GM23338 (cell line): ENCODE measurements at regions not wholly inside any gene's neighbourhood (a gene's known extent, or its start where the extent isn't known, plus 50 kb on each side); places are given as distances from the start of the nearest gene placed in this dataset.

ENCODE experiments used
- ATAC-seq: fragments of 200-7000 bp; cut with Tn5 transposase; 3 replicates; pipeline ENCODE4 v1.9.1; 2020
- DNase-seq: peaks from one replicate; pipeline ENCODE4 v3.0.0-alpha.2; 2015; ENCODE audit warnings: low spot score
- H2AFZ ChIP-seq: fragments of 200-600 bp; sonication (generic); 2 replicates; pipeline ENCODE4 v1.8.0; 2016; ENCODE audit warnings: antibody characterized with exemption, mild to moderate bottlenecking, moderate library complexity
- H3F3A ChIP-seq: fragments of 200-600 bp; sonication (generic); replicated peaks from 2 replicates; pipeline ENCODE4 v1.8.0; 2017; ENCODE audit warnings: antibody characterized with exemption, mixed run types, low read depth
- H3K27ac ChIP-seq: fragments of 200-600 bp; sonication (generic); 2 replicates; pipeline ENCODE4 v1.6.1; 2016; ENCODE audit warnings: low read depth
- H3K27me3 ChIP-seq: fragments of 200-600 bp; sonication (generic); 2 replicates; pipeline ENCODE4 v1.8.0; 2016; ENCODE audit warnings: mild to moderate bottlenecking, mixed run types, moderate library complexity; ENCODE audit not compliant: insufficient read depth
- H3K36me3 ChIP-seq: fragments of 200-600 bp; sonication (generic); 2 replicates; pipeline ENCODE4 v1.8.0; 2016; ENCODE audit warnings: mild to moderate bottlenecking; ENCODE audit not compliant: insufficient read depth
- H3K4me1 ChIP-seq: fragments of 200-600 bp; sonication (generic); 2 replicates; pipeline ENCODE4 v1.8.0; 2016; ENCODE audit warnings: mild to moderate bottlenecking, moderate library complexity; ENCODE audit not compliant: insufficient read depth
- H3K4me2 ChIP-seq: fragments of 200-600 bp; sonication (generic); 2 replicates; pipeline ENCODE4 v1.7.1; 2017; ENCODE audit warnings: mixed run types
- H3K4me3 ChIP-seq: fragments of 200-600 bp; sonication (generic); 2 replicates; pipeline ENCODE4 v1.6.1; 2016; ENCODE audit warnings: mixed run types
- H3K79me2 ChIP-seq: fragments of 200-600 bp; sonication (generic); replicated peaks from 2 replicates; pipeline ENCODE4 v1.8.0; 2017; ENCODE audit warnings: mild to moderate bottlenecking; ENCODE audit not compliant: insufficient read depth
- H3K9me2 ChIP-seq: fragments of 200-600 bp; sonication (generic); 2 replicates; pipeline ENCODE4 v1.8.0; 2017; ENCODE audit not compliant: insufficient read depth
- H4K20me1 ChIP-seq: fragments of 200-600 bp; sonication (generic); replicated peaks from 2 replicates; pipeline ENCODE4 v1.8.0; 2017; ENCODE audit warnings: mild to moderate bottlenecking; ENCODE audit not compliant: insufficient read depth
- H3K27ac Mint-ChIP-seq: 2 replicates; pipeline ENCODE4 v1.8.0; 2020; ENCODE audit warnings: inconsistent platforms, mild to moderate bottlenecking, moderate library complexity, mixed read lengths
- H3K27me3 Mint-ChIP-seq: 3 replicates; pipeline ENCODE4 v1.8.0; 2022; ENCODE audit warnings: low read depth, mild to moderate bottlenecking, moderate library complexity, mixed read lengths, inconsistent platforms; ENCODE audit not compliant: insufficient read depth, poor library complexity
- H3K36me3 Mint-ChIP-seq: 3 replicates; pipeline ENCODE4 v1.8.0; 2021; ENCODE audit warnings: low read depth, mild to moderate bottlenecking, inconsistent platforms, moderate library complexity, mixed read lengths
- H3K4me1 Mint-ChIP-seq: 3 replicates; pipeline ENCODE4 v1.8.0; 2020; ENCODE audit warnings: mild to moderate bottlenecking, inconsistent platforms, mixed read lengths
- H3K4me3 Mint-ChIP-seq: 3 replicates; pipeline ENCODE4 v1.8.0; 2021; ENCODE audit warnings: moderate library complexity, mild to moderate bottlenecking, inconsistent platforms, mixed read lengths
- H3K9me3 Mint-ChIP-seq: 3 replicates; pipeline ENCODE4 v1.8.0; 2020; ENCODE audit warnings: moderate library complexity, mild to moderate bottlenecking, inconsistent platforms, mixed read lengths
- CREB1 ChIP-seq: fragments of 250-450 bp; sonication (Bioruptor Pico); IDR thresholded peaks from 2 replicates; pipeline ENCODE4 v1.5.0; 2020; ENCODE audit warnings: low read depth, mild to moderate bottlenecking, moderate library complexity
- CTCF ChIP-seq, 2 experiments: fragments of 200-600 bp in 1 of 2; sonication (generic) in 1 of 2; conservative IDR thresholded peaks; 2 replicates each; pipeline versions ENCODE4 v1.5.1 to v1.6.1; 2016 to 2017; ENCODE audit warnings: antibody characterized with exemption in 2 of 2, low read depth in 2 of 2, mild to moderate bottlenecking in 2 of 2, moderate library complexity in 1 of 2
- EZH2 ChIP-seq: fragments of 200-600 bp; sonication (generic); IDR thresholded peaks from one replicate; pipeline ENCODE4 v1.8.0; 2017; ENCODE audit warnings: antibody characterized with exemption, mild to moderate bottlenecking, low read depth; ENCODE audit not compliant: unreplicated experiment
- EZH2phosphoT487 ChIP-seq: fragments of 200-600 bp; sonication (generic); IDR thresholded peaks from one replicate; pipeline ENCODE4 v1.8.1; 2018; ENCODE audit warnings: antibody characterized with exemption; ENCODE audit not compliant: unreplicated experiment
- JUNB ChIP-seq: IDR thresholded peaks from one replicate; pipeline ENCODE4 v1.6.1; 2016; ENCODE audit warnings: antibody characterized with exemption; ENCODE audit not compliant: unreplicated experiment
- NANOG ChIP-seq: IDR thresholded peaks from 2 replicates; pipeline ENCODE4 v1.6.1; 2016; ENCODE audit warnings: antibody characterized with exemption, borderline replicate concordance
- POLR2AphosphoS5 ChIP-seq: IDR thresholded peaks from 2 replicates; pipeline ENCODE4 v1.6.1; 2016; ENCODE audit warnings: antibody characterized with exemption, low read depth
- REST ChIP-seq: IDR thresholded peaks from one replicate; pipeline ENCODE4 v1.6.1; 2018; ENCODE audit warnings: antibody characterized with exemption; ENCODE audit not compliant: unreplicated experiment
- STAT1 ChIP-seq: IDR thresholded peaks from one replicate; pipeline ENCODE4 v1.6.1; 2016; ENCODE audit warnings: antibody characterized with exemption; ENCODE audit not compliant: unreplicated experiment
- ZNF114 ChIP-seq: fragments of 250-450 bp; sonication (Bioruptor Pico); IDR thresholded peaks from 2 replicates; pipeline ENCODE4 v1.5.0; 2020; ENCODE audit warnings: mild to moderate bottlenecking, moderate library complexity
- ZNF331 ChIP-seq: fragments of 250-450 bp; sonication (Bioruptor Pico); IDR thresholded peaks from 2 replicates; pipeline ENCODE4 v1.5.0; 2020; ENCODE audit warnings: low read depth, mild to moderate bottlenecking, moderate library complexity
- TF ChIP-seq, protein P1 (sequence below): IDR thresholded peaks from 2 replicates; pipeline ENCODE4 v1.6.1; 2016; ENCODE audit warnings: antibody characterized with exemption
- TF ChIP-seq, protein P2 (sequence below): fragments of 250-450 bp; sonication (Bioruptor Pico); IDR thresholded peaks from 2 replicates; pipeline ENCODE4 v1.5.0; 2020; ENCODE audit warnings: mild to moderate bottlenecking, moderate library complexity

- Mint-ChIP-seq H3K4me3 (no peak overlapping the region), H3K9me3 (peaks cover 3% of the 10 kb centered on the region; the same call in 2 of the 3 replicates), H3K4me1 (no peaks in the 10 kb centered on the region), H3K27ac (no peak overlapping the region), H3K27me3 (no peaks in the 10 kb centered on the region), H3K36me3 (peaks cover 5% of the 10 kb centered on the region; the same call in 1 of the 3 replicates)
- H3K79me2 ChIP-seq: no peaks in the 10 kb centered on the region
- H3K27ac ChIP-seq: no peak overlapping the region
- no peak overlapping the region for H3K4me2 ChIP-seq
- no peak overlapping the region for H2AFZ ChIP-seq
- no peak overlapping the region for H3K4me3 ChIP-seq
- H4K20me1 ChIP-seq: no peaks in the 10 kb centered on the region
- H3K27me3 ChIP-seq: no peaks in the 10 kb centered on the region
- 0 out of 2 replicates have a peak, but pooled peaks cover 4% of the 10 kb centered on the region for H3K4me1 ChIP-seq
- no peak for DNase-seq
- ATAC-seq: no peak
- H3K36me3 ChIP-seq: no peaks in the 10 kb centered on the region
- H3F3A ChIP-seq: no peaks in the 10 kb centered on the region
- H3K9me2 ChIP-seq: no peaks in the 10 kb centered on the region; the same call in none of the 2 replicates
- TF ChIP-seq, protein P1, sequence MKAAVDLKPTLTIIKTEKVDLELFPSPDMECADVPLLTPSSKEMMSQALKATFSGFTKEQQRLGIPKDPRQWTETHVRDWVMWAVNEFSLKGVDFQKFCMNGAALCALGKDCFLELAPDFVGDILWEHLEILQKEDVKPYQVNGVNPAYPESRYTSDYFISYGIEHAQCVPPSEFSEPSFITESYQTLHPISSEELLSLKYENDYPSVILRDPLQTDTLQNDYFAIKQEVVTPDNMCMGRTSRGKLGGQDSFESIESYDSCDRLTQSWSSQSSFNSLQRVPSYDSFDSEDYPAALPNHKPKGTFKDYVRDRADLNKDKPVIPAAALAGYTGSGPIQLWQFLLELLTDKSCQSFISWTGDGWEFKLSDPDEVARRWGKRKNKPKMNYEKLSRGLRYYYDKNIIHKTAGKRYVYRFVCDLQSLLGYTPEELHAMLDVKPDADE: no peak
- TF ChIP-seq POLR2AphosphoS5 (no peak), CREB1 (CRISPR knock-in tag) (no peak), NANOG (no peak), STAT1 (no peak), JUNB (no peak), ZNF114 (CRISPR knock-in tag) (no peak), REST (no peak), CTCF (conservative IDR thresholded peaks at IDR 0.05; ENCODE audit: low read depth in 2 of 2) (no peak), ZNF331 (no peak), EZH2phosphoT487 (no peak), EZH2 (no peak)
- TF ChIP-seq, protein P2, sequence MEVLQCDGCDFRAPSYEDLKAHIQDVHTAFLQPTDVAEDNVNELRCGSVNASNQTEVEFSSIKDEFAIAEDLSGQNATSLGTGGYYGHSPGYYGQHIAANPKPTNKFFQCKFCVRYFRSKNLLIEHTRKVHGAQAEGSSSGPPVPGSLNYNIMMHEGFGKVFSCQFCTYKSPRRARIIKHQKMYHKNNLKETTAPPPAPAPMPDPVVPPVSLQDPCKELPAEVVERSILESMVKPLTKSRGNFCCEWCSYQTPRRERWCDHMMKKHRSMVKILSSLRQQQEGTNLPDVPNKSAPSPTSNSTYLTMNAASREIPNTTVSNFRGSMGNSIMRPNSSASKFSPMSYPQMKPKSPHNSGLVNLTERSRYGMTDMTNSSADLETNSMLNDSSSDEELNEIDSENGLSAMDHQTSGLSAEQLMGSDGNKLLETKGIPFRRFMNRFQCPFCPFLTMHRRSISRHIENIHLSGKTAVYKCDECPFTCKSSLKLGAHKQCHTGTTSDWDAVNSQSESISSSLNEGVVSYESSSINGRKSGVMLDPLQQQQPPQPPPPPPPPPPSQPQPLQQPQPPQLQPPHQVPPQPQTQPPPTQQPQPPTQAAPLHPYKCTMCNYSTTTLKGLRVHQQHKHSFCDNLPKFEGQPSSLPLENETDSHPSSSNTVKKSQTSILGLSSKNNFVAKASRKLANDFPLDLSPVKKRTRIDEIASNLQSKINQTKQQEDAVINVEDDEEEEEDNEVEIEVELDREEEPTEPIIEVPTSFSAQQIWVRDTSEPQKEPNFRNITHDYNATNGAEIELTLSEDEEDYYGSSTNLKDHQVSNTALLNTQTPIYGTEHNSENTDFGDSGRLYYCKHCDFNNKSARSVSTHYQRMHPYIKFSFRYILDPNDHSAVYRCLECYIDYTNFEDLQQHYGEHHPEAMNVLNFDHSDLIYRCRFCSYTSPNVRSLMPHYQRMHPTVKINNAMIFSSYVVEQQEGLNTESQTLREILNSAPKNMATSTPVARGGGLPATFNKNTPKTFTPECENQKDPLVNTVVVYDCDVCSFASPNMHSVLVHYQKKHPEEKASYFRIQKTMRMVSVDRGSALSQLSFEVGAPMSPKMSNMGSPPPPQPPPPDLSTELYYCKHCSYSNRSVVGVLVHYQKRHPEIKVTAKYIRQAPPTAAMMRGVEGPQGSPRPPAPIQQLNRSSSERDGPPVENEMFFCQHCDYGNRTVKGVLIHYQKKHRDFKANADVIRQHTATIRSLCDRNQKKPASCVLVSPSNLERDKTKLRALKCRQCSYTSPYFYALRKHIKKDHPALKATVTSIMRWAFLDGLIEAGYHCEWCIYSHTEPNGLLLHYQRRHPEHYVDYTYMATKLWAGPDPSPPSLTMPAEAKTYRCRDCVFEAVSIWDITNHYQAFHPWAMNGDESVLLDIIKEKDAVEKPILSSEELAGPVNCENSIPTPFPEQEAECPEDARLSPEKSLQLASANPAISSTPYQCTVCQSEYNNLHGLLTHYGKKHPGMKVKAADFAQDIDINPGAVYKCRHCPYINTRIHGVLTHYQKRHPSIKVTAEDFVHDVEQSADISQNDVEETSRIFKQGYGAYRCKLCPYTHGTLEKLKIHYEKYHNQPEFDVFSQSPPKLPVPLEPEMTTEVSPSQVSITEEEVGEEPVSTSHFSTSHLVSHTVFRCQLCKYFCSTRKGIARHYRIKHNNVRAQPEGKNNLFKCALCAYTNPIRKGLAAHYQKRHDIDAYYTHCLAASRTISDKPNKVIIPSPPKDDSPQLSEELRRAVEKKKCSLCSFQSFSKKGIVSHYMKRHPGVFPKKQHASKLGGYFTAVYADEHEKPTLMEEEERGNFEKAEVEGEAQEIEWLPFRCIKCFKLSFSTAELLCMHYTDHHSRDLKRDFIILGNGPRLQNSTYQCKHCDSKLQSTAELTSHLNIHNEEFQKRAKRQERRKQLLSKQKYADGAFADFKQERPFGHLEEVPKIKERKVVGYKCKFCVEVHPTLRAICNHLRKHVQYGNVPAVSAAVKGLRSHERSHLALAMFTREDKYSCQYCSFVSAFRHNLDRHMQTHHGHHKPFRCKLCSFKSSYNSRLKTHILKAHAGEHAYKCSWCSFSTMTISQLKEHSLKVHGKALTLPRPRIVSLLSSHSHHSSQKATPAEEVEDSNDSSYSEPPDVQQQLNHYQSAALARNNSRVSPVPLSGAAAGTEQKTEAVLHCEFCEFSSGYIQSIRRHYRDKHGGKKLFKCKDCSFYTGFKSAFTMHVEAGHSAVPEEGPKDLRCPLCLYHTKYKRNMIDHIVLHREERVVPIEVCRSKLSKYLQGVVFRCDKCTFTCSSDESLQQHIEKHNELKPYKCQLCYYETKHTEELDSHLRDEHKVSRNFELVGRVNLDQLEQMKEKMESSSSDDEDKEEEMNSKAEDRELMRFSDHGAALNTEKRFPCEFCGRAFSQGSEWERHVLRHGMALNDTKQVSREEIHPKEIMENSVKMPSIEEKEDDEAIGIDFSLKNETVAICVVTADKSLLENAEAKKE (CRISPR knock-in tag): no peak
Observed at GRCh38 chr10:83574770-83575169, 564.5 kb upstream of the GHITM start.
